ENCODE measurements at regions not wholly inside any gene's neighbourhood (a gene's known extent, or its start where the extent isn't known, plus 50 kb on each side); places are given as distances from the start of the nearest gene placed in this dataset.

DNA sequence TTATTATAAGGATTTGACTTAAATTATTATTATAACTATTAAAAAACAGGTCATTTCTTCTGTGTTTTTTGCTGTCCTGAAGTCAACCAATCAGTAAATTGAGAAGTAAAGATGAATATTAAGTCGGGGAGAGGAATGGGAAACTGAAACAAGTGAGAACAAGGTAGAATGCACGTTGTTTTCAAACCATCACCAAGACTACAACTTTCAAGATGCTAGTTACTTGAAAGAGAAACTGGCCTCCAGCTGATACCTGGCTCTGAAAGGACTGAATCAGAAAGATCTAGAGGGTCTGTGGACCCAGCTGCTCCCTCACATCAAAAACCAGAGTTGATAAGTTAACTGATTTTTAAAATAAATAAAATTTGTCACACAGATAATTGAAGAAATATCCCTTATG, 1301.5 kb upstream of the ATXN8OS start:
- no peak overlapping the region for H3K4me3 ChIP-seq
- H3K36me3 ChIP-seq, result no peaks in the 10 kb centered on the region
- no peaks in the 10 kb centered on the region for H3K27me3 ChIP-seq
- H3K9me3 ChIP-seq, result no peaks in the 10 kb centered on the region
- ATAC-seq (ENCODE audit: low FRiP score in 2 of 2), result no peak
- 59 to 79% methylated on average over 2 of the region's 2 CpGs for WGBS, 2 donors
- TF ChIP-seq, protein P1, sequence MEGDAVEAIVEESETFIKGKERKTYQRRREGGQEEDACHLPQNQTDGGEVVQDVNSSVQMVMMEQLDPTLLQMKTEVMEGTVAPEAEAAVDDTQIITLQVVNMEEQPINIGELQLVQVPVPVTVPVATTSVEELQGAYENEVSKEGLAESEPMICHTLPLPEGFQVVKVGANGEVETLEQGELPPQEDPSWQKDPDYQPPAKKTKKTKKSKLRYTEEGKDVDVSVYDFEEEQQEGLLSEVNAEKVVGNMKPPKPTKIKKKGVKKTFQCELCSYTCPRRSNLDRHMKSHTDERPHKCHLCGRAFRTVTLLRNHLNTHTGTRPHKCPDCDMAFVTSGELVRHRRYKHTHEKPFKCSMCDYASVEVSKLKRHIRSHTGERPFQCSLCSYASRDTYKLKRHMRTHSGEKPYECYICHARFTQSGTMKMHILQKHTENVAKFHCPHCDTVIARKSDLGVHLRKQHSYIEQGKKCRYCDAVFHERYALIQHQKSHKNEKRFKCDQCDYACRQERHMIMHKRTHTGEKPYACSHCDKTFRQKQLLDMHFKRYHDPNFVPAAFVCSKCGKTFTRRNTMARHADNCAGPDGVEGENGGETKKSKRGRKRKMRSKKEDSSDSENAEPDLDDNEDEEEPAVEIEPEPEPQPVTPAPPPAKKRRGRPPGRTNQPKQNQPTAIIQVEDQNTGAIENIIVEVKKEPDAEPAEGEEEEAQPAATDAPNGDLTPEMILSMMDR (IDR thresholded peaks at IDR 0.05), result no peak
- TF ChIP-seq EP300 (IDR thresholded peaks at IDR 0.05) (no peak), POLR2AphosphoS5 (IDR thresholded peaks at IDR 0.05) (no peak), POLR2A (IDR thresholded peaks at IDR 0.05) (no peak)
- no peak for DNase-seq
- H3K27ac ChIP-seq, result no peak overlapping the region
- H3K4me1 ChIP-seq, result no peaks in the 10 kb centered on the region

DNA sequence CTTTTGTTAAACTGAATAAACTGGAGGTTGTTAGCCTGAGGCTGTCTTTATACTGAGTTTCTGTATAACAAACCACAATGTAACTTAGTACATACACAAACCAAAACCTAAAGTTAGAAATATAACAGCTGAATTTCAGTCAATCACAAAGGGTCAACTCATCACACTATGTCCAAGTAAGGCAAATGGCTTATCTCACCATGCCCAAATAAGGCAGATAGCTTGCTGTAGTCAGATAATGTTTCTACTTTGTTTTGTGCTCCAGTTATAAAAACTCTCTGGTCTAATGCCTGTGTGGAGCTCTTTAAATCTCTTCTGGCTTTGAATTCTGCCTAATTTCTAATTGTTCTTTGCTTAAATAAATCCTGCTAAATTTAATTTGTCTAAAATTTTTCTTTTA, 1323.4 kb upstream of the ATXN8OS start:
- no peak for ATAC-seq (ENCODE audit: low FRiP score in 2 of 2)
- H3K36me3 ChIP-seq, result no peaks in the 10 kb centered on the region
- H3K27me3 ChIP-seq, result no peaks in the 10 kb centered on the region
- no peaks in the 10 kb centered on the region for H3K9me3 ChIP-seq
- no peak for DNase-seq
- H3K4me3 ChIP-seq, result no peak overlapping the region
- TF ChIP-seq POLR2AphosphoS5 (IDR thresholded peaks at IDR 0.05), result no peak
- TF ChIP-seq, protein P1 (IDR thresholded peaks at IDR 0.05), result no peak
- TF ChIP-seq EP300 (IDR thresholded peaks at IDR 0.05), result no peak
- H3K27ac ChIP-seq, result no peak overlapping the region
- H3K4me1 ChIP-seq, result no peaks in the 10 kb centered on the region

DNA sequence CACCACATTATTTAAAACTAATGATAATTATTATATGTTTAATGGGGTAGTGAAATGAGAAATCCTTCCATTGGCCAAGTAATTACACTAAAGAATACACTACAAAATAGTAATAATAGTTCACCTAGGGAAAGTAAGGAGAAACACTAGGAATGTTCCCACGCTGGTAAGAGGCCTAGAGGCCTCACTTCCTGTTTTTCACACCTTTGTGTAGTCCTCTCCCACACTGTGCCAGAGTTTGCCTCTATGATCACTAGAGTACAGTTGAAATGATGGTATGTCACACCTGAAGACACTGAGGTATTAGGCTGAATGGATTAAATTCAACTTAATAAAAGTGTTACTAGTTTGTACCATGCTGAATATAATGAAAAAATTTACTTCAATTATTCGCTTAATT, 1348.0 kb upstream of the ATXN8OS start:
- Histone ChIP-seq H3K36me3 (no peaks in the 10 kb centered on the region), H3K27ac (no peak overlapping the region), H3K4me1 (no peaks in the 10 kb centered on the region), H3K4me3 (no peak overlapping the region), H3K27me3 (no peaks in the 10 kb centered on the region), H3K9me3 (no peaks in the 10 kb centered on the region)
- TF ChIP-seq POLR2A (IDR thresholded peaks at IDR 0.05) (no peak), POLR2AphosphoS5 (IDR thresholded peaks at IDR 0.05) (no peak)
- TF ChIP-seq, protein P1 (IDR thresholded peaks at IDR 0.05), result no peak
- ATAC-seq (ENCODE audit: low FRiP score in 2 of 2) (no peak), DNase-seq (no peak)
- 69 to 78% methylated on average over 2 of the region's 2 CpGs for WGBS, 2 donors

- no peaks in the 10 kb centered on the region for H3K27me3 ChIP-seq
- TF ChIP-seq EP300 (IDR thresholded peaks at IDR 0.05) (no peak), POLR2A (IDR thresholded peaks at IDR 0.05) (no peak), POLR2AphosphoS5 (IDR thresholded peaks at IDR 0.05) (no peak)
- TF ChIP-seq, protein P1 (IDR thresholded peaks at IDR 0.05), result no peak
- H3K4me1 ChIP-seq, result no peaks in the 10 kb centered on the region
- no peak overlapping the region for H3K27ac ChIP-seq
- ATAC-seq (ENCODE audit: low FRiP score in 2 of 2) (no peak), DNase-seq (no peak)
- H3K36me3 ChIP-seq, result no peaks in the 10 kb centered on the region
- no peaks in the 10 kb centered on the region for H3K9me3 ChIP-seq
- H3K4me3 ChIP-seq, result no peak overlapping the region
Measured at GRCh38 chr13:68749796-68750195, 1357.8 kb upstream of the ATXN8OS start.

- Histone ChIP-seq H3K9me3 (no peaks in the 10 kb centered on the region), H3K4me1 (no peaks in the 10 kb centered on the region), H3K4me3 (no peak overlapping the region), H3K27ac (no peak overlapping the region), H3K27me3 (no peaks in the 10 kb centered on the region), H3K36me3 (no peaks in the 10 kb centered on the region)
- DNase-seq (no peak), ATAC-seq (ENCODE audit: low FRiP score in 2 of 2) (no peak)
- 81 to 83% methylated on average over 5 of the region's 5 CpGs for WGBS, 2 donors
- no peak for TF ChIP-seq EP300 (IDR thresholded peaks at IDR 0.05)
- TF ChIP-seq POLR2AphosphoS5 (IDR thresholded peaks at IDR 0.05), result no peak
- no peak for TF ChIP-seq POLR2A (IDR thresholded peaks at IDR 0.05)
- TF ChIP-seq, protein P1 (IDR thresholded peaks at IDR 0.05), result no peak
Measured at GRCh38 chr13:68748038-68748437, 1359.6 kb upstream of the ATXN8OS start.

Data from upper lobe of left lung (tissue), 6 donors.